Activated T-cell treated with anti-CD3 and anti-CD28 coated beads, Interleukin-2, amount 50 U/mL, for 1 hour (primary cell): ENCODE measurements at regions not wholly inside any gene's neighbourhood (a gene's known extent, or its start where the extent isn't known, plus 50 kb on each side); places are given as distances from the start of the nearest gene placed in this dataset.
"Not testable (repeated sequence)": the region's sequence is repeated elsewhere in the genome, so short reads cannot be mapped to it uniquely, and the experiment has no call there.

Experiments
- DNase-seq: peaks from one replicate; pipeline ENCODE4 v3.0.0-alpha.2; 2020

DNA sequence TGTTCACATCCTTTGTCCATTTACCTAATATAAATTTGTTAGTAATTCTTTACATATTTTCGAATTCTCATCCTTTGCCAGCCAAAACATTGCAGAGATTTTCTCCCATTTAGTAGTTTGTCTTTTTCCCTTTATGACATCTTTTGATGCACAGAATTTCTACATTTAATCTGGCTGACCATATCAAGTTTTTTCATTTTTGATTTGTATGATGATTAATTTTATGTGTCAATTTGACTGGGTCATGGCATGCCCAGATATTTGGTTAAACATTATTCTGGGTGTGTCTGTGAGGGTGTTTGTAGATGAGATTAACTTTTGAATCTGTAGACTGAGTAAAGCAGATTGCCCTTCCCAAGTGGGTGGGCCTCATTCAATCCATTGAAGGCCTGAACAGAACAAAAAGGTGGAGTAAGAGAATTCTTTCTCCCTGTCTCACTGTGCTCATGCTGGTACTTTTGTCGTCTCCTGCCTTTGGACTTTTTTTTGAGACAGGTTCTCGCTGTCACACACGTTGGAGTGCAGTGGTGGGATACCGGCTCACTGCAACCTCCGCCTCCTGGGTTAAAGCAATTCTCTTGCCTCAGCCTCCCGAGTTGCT is 72.1 kb upstream of the EPB41L1 start:
- no peak for DNase-seq

DNA sequence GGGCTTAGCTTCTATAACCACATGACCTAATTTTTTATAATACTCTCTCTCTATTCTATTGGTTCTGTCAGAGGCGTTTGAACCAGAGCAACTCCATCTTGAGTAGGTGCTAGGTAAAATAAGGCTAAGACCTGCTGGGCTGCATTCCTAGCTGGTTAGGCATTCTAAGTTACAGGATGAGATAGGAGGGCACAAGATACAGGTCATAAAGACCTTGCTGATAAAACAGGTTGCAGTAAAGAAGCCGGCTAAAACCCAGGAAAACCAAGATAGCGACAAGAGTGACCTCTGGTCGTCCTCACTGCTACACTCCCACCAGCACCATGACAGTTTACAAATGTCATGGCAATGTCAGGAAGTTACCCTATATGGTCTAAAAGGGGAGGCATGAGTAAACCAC is 71.3 kb upstream of the EPB41L1 start:
- DNase-seq: not testable (repeated sequence)

DNA sequence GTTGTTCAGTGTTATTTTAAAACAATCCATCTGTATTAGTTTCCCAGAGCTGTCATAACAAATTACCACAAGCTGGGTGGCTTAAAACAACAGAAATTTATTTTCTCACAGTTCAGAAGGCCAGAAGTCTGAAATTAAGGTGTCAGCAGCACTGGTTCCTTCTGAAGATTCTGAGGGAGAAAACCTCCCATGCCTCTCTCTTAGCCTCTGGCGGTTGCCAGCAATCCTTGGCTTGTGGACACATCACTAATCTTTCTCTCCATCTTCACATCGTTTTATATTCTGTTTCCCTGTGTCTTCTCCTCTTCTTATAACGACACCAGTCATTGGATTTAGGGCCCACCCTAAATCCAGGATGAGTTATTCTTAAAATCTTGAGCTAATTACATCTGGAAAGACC is 70.2 kb upstream of the EPB41L1 start:
- DNase-seq: no peak

DNA sequence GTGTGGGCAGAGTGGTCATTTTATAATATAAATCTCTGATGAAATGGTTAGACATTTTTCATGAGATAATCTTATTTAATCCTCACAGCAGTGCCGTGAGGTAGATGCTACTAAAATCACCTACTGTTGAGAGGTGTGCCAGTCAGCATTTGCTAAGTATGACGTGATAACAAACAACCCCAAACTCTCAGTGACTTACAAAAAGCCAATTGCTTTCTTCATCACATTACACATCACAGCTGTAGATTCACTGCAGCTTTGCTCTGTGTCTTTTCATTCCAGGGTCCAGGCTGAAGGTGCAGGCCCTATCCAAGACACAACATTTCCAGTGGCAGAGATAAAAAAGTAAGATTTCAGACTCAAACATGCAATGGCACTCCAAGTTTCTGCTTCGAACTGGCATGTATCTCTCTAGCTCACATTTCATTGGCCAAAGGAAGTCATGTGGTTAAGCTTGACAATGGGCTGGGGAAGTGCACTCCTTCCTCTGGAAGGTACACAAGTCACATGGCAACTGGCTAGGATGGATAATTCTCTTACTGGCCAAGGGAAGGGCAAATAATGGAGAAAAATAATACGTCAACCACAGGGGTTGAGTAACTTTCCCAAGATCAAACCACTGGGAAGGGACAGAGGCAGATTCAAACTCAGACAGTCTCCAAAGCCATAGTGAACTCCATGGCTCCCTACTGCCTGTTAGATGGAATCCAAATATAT is 69.5 kb upstream of the EPB41L1 start:
- DNase-seq: no peak

DNA sequence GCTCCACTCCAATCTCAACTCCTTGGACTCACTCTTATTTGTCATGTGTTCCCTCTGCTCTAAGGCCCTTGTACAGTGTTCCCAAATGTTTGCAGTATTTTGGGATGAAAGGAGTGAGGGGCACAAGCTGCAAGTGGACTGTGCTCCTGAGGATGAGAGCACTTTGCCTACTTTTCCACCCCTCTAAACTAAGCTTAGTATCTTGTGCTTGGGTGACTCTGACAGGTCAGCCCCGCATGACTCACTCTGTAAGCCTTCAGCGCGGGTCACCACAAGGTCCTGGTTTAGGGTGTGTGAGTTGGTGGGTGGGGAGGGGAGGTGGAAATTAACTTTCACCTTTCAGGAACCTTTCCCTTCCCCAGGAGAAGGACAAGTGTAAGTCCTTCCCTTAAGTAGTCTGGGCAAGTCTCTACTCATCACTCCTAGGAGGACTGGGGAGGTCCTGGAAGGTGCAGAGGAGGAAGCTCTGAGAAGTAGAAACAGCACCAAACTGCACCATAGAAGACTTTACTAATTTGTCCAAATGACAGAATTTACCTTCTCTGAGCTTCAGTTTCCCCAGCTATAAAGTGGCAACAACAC is 68.8 kb upstream of the EPB41L1 start:
- DNase-seq: no peak

DNA sequence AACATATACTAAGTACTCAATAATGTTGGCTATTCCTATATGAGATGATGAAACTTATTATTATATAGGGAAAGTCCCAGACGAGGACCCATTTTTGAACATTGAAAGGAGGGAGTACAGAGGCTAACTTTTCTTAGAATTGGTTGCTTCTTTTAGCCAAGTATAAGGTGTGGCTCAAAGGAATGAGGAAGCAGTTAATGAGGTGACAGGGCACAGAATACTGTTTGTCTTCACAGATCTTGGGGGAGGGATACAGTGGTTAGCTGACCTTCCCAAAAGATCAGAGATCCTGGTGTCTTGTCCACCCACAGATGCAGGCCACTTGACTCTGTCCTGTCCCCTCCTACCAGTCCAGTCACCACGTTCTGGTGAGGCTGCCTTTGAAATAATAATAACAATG is 67.8 kb upstream of the EPB41L1 start:
- DNase-seq: no peak

DNA sequence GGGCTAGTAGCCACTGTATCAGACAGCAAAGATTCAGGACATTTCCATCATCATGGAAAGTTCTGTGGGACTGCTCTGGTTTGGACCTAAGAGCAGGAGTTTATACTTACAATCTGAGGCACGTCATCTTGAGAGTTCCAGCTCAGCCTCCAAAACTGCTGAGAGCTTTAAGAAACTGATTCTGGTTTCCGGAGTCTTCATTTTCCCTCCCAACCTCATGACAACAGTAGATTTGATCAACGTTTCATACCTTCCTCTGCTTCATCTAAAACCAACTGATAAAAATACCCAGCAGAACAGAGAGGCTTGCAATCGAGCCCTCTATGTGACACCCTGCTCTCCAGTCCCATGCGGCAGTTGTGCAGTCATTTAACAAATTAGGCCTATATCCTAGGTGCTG is 64.3 kb upstream of the EPB41L1 start:
- no peak for DNase-seq

DNA sequence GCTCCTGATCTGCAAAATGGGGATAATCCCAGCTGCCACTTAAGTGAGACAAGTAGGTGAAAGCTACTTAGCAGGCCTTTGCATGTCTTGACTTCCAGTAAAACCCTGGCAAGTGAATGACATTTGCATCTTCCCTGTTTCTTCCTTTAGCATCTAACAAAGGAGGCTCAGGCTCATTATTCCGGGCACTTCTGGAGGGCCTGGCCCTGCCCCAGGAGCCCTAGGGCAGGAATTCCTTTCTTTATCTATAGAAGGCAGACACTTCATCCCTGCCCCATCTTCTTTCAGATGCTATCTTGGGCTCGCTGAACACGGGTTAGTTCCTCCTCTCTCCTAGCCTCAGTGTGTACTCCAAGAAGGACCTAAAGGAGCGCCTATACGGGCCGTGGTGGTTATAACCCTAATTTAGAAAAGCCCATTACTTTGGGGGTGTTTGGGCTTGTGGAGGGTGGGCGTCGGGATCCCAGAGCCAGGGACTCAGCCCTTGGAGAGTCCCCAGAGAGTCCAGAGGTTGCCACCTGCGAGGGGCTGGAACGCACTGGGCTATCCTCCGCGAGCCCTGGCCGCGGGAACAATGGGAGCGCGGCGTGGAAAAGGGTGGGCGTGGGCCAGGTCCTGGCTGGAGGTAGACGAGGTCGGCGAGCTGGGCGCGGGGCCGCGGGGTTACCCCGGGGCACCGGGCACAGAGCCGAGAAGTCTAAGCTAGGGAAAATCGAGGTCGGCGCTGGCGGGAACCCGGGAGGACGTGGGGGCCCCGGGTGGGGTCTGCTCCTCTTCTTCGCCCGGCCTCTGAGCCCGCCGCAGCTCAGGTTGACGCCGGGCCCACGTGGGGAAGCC is 62.8 kb upstream of the EPB41L1 start:
- no peak for DNase-seq

DNA sequence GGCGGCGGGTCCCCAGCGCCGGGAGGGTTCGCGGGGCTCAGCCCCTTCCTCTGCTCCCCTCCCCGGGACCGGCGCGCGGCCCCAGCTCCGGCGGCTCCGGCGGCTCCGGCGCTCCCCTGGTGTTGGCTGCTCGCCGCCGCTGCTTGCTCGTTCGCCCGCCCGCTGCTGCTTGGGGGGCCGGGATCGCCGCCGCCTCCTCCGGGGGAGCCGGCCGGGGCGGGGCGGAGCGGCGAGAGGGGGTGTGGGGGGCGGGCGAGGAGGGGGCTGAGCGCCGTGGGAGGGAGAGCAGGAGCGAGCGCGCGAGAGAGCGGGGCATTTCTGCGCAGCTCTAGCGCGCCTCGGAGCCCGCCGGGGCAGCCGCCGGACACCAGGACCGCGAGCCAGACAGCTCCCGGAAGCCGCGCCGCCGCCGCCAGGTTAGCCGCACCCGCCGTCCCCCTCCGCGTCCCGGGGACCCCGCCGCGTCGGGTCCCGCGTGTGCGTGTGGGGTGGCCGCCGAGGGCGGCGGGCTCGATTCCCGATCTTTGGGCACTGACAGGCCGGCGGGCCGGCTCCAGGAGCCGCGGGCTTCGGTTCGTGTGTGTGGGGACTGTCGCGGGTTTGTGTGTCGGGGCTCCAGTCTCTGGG is 62.0 kb upstream of the EPB41L1 start:
- peak; percentile 34 for DNase-seq

DNA sequence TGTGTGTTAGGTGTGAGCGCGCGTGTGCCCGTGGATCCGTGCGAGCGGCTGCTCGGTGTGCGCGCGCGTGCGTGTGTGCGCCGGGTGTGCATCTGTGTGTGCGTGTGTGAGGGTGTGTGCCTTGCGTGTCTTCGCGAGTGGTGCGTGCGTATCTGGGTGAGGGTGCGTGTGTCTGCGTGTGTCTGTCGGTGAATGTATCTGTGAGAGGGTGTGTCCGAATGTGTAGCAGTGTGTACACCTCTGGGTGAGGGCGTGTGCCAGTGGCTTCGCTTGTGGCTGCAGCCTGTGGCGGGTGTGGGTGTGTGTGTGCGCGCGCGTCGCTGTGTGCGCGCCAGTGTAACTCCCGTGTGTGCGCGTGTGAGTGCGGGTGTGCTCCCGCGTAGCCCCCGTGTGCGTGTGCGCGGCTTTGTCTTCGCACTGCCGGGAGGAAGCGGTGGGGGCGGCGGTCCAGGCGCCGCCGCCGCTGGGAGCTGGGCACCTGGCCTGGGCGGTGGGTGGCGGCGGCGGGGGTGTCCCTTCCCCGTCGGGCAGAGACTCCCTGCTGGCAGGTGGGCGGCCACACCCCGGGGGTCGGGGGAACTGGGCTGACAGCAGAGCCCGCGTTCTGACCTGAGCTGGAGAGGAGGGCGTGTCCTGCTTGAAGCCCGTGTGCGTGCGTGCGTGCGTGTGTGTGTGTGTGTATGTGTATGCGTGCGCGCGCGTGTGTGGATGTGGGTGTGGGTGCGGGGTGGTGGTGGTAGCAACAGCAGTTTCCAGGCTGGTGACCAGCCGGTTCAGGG is 61.3 kb upstream of the EPB41L1 start:
- DNase-seq: peak; percentile 37

DNA sequence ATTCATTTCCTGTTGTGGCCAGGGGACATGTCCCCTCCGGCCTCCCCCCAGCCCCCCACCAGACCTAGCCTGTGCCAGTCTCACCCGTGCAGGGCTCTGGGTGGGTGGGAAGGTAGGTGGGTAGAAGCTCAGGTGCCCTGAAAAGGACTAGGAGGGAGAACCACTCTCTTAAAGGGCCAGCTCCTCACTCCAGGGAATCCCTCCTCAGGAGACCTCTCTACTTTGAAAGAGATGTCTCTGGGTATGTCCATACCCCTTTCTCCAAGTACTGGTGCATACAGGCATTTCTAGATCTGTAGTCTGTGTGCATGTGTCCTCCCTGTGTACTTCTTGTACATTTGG is 60.8 kb upstream of the EPB41L1 start:
- no peak for DNase-seq

DNA sequence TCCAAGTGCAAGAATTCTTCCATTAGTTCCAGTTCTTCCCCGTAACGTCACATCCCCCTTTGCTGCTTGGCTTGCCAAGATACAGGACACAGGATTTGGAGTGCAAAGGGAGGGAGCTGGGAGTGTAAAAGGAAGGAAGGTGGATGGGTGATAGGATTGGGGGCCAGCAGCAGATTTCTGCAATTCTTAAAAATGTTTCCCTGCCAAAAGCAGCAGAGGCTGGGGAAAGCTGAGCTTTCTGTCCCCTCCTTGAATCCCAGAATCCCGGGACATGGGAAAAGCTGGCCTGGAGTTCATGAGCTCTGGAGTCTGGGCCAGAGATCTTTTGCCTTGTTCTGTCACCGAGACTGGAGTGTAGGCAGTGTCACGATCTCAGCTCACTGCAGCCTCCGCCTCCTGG is 60.0 kb upstream of the EPB41L1 start:
- no peak for DNase-seq

DNA sequence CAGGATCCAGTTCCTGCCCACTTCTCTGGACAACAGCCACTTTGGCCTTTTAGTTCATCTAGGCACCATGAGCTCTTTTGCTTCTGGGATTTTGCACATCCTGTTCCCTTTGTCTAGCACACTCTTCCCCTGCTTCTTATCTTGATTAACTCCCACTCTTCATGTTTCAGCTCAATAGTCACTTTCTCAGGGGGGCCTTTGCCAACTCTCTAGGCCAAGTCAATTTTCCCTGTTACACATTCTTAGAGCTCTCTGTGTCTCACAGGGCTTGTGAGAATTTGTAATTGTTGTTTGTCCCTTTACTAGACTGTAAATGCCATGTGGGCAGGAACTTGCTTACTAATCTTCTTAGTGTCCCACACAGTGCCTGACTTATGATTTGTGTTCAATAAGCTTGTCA is 58.1 kb upstream of the EPB41L1 start:
- no peak for DNase-seq

DNA sequence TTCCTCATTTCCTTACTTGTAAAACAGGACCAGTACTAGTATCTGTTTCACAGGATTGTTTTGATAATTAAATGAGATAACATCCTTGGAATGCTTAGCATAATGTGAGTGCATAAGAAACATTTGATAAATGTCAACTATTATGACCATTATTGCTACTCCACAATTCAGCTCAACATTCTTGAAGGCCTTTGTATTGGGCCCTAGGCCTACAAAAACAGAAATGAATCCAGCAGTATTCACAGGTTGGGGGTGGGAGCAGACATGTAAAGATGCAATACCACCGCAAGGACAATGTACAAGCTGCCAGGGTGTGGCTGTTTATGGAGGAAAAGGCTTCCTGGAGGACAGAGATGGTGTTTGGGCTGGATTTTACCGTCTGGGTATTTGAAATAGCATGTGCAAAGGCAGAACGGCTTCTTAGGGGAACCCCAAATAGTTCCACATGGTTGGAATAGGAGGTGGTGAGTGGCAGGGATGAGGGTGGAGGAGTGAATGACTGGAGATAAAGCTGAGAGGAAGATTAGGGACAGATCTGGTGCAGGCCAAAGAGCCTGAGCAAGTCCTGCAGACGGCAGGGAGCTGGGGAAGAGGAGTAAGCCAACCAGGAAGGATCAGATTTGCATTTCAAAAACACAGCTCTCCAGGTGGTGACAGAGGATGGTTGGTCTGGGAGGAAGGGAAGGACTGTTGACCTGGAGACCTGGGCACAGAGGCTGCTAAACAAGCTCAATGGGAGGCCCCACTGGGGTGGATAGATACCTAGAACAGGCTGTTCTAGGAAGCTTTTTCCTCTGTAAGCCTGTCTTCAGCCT is 57.0 kb upstream of the EPB41L1 start:
- DNase-seq: no peak

DNA sequence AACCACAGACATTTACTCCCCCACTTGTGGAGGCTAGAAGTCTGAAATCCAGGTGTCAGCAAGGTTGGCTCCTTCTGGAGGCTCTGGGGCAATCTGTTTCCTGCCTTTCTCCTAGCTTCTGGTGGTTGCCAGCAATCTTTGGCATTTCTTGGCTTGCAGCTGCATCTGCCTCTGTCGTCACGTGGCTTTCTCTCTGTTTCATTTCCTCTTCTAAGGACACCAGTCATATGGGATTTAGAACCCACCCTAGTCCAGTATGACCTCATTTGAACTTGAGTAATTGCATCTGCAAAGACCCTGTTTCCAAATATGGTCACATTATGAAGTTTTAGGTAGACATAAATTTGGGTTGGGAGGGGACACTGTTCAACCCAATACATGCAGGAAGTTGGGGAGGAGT is 56.2 kb upstream of the EPB41L1 start:
- no peak for DNase-seq

DNA sequence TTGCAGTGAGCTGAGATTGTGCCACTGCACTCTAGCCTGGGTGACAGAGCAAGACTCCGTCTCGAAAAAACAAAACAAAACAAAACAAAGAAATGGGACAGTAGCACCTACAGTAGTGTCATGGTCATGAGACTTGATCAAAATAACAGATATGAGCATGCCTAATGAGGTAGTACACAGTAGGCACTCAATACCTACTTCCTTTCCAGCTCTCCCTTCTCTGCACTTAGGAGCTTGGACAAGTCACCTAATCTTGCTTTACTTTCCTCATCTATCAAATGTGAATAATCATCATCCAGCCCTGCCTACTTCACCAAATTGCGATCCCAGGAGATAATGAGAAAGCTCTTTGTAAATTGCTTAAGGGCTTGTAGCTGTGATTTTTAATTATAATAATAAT is 55.4 kb upstream of the EPB41L1 start:
- no peak for DNase-seq

DNA sequence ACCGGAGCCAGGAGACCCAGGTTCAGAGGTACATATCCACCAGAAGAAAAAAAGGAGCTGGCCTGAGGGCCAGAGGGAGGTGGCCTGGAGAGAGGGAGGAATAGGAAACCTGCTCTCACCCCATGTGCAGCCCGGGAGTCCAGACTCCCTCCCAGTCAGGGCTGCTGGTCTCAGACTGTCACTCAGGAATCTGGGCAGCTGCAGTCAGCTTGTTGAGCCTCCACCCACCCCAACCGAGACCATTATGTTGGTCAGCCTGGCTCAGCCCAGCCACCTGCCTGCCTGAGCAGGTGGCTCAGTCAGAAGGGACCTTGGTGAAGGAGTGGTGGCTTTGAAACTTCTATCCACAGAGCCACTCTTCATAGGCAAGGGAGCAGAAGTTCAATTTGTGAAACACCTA is 53.3 kb upstream of the EPB41L1 start:
- DNase-seq: no peak

DNA sequence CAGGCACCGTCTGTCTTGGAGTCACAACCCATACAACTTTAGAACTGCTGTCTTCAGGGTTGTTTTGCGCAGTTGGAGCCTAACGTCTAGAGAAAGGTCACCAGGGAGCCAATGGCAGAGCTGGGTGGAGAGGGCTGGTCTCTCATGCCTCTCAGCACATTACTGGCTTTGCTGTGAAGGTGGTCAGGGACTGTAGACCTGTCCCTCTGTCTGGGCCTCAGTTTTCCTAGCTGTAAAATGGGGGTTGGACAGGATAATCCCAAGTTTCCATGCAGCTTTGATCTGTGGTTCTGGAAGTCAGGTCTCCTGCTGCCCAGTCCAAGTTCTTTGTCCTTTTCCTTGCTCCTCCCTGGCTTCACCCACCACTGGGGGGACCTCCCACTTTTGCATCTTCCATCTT is 52.2 kb upstream of the EPB41L1 start:
- DNase-seq: no peak

DNA sequence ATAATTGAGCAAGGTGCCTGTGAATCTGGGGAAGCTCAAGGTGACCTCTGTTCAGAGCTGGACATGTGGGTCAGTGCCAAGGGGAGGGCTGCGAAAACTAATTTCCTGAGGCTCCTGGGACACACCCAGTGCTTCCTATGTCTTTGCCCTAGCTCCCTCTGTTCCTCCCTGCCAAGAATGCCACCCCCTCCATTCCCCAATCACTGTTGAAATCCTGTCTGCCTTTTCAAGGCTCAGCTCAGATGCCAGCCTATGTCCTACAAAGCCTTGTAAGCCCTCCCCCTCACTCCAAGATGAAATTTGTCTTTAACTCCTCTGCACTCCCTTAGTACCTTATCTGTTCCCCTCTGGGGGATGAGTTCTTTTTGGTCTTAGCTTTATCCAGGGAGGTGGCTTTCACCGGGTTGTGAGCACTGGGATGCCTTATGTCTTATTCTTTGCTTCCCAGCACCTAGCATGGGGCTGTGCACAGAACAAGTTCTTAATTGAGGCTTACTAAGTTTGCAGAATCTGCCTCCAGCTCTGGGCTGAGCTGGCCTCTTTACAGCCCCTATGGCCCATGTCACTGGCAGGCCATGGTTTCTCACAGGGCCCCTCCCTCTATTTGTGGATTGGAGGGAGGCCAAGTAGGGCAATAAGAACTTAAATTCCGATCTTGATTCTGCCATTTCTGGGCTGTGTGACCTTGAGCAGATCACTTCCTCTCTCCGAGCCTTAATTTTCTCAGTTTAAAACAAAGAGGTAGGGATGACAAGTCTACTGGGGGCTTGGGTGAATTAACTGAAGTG is 51.5 kb upstream of the EPB41L1 start:
- DNase-seq: no peak

DNA sequence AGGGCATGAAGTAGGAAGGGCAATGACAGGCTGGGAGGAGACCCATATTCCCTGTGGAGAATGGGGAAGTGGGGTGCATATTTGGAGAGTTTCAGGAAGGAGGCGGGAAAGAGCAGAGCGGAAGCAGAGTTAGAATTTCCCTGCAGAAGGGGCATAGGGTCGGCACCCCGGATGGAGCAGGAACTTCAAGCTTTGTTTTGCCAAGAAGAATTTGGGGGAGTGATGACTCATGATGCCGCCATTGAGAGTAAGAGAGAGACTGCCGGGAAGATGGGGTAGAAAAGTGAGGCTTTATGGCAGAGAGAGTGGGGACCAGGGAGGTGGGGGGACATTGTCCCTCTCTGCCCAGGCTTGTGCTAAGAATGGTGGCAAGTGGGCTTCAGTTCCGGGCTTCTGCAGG is 50.3 kb upstream of the EPB41L1 start:
- DNase-seq: no peak
